Astrocyte (in vitro differentiated cells and primary cell): ENCODE measurements at regions not wholly inside any gene's neighbourhood (a gene's known extent, or its start where the extent isn't known, plus 50 kb on each side); places are given as distances from the start of the nearest gene placed in this dataset.
"Not testable (repeated sequence)": the region's sequence is repeated elsewhere in the genome, so short reads cannot be mapped to it uniquely, and the experiment has no call there.

ENCODE experiments used
- DNase-seq: peaks from one replicate; pipeline ENCODE4 v3.0.0-alpha.2; 2010; ENCODE audit warnings: low read depth
- FAIRE-seq: peaks from 2 replicates; lab custom pipeline; 2011; peaks lifted over from hg19 to GRCh38; lab: Jason Lieb, UNC
- H2AFZ ChIP-seq: 2 replicates; pipeline ENCODE4 v1.6.0; 2012; ENCODE audit warnings: low read depth, low read length, inconsistent platforms
- H3K27ac ChIP-seq: 2 replicates; pipeline ENCODE4 v1.5.1; 2011; ENCODE audit warnings: low read depth, low read length, inconsistent platforms
- H3K27me3 ChIP-seq: 2 replicates; pipeline ENCODE4 v1.6.0; 2011; ENCODE audit warnings: low read length, inconsistent platforms; ENCODE audit not compliant: insufficient read depth
- H3K36me3 ChIP-seq: 2 replicates; pipeline ENCODE4 v1.5.1; 2011; ENCODE audit warnings: low read length, inconsistent platforms; ENCODE audit not compliant: insufficient read depth
- H3K4me1 ChIP-seq: 2 replicates; pipeline ENCODE4 v1.5.1; 2011; ENCODE audit warnings: low read length, inconsistent platforms; ENCODE audit not compliant: insufficient read depth
- H3K4me2 ChIP-seq: 2 replicates; pipeline ENCODE4 v1.6.0; 2012; ENCODE audit warnings: low read length, inconsistent platforms
- H3K4me3 ChIP-seq: 2 replicates; pipeline ENCODE4 v1.5.1; 2011; ENCODE audit warnings: low read depth, mild to moderate bottlenecking, low read length, inconsistent platforms; ENCODE audit not compliant: insufficient read depth
- H3K79me2 ChIP-seq: 2 replicates; pipeline ENCODE4 v1.6.0; 2012; ENCODE audit warnings: mild to moderate bottlenecking, low read length, inconsistent platforms; ENCODE audit not compliant: insufficient read depth
- H3K9ac ChIP-seq: 2 replicates; pipeline ENCODE4 v1.6.0; 2012; ENCODE audit warnings: mild to moderate bottlenecking, low read length, inconsistent platforms
- H3K9me3 ChIP-seq: 2 replicates; pipeline ENCODE4 v1.5.1; 2012; ENCODE audit warnings: low read depth, mild to moderate bottlenecking, low read length, inconsistent platforms; ENCODE audit not compliant: insufficient read depth
- H4K20me1 ChIP-seq: 2 replicates; pipeline ENCODE4 v1.6.0; 2012; ENCODE audit warnings: low read length, inconsistent platforms; ENCODE audit not compliant: insufficient read depth
- H3K27ac Mint-ChIP-seq: one replicate; pipeline ENCODE4 v1.8.0; 2021; ENCODE audit warnings: mild to moderate bottlenecking, mixed read lengths; ENCODE audit not compliant: unreplicated experiment
- H3K27me3 Mint-ChIP-seq: one replicate; pipeline ENCODE4 v1.8.0; 2021; ENCODE audit warnings: low read depth, mixed read lengths; ENCODE audit not compliant: unreplicated experiment
- H3K36me3 Mint-ChIP-seq: one replicate; pipeline ENCODE4 v1.8.0; 2021; ENCODE audit warnings: low read depth, mixed read lengths; ENCODE audit not compliant: unreplicated experiment
- H3K4me1 Mint-ChIP-seq: one replicate; pipeline ENCODE4 v1.8.0; 2021; ENCODE audit warnings: low read depth, mixed read lengths; ENCODE audit not compliant: unreplicated experiment
- H3K4me3 Mint-ChIP-seq: one replicate; pipeline ENCODE4 v1.8.0; 2021; ENCODE audit warnings: mild to moderate bottlenecking, moderate library complexity, mixed read lengths; ENCODE audit not compliant: unreplicated experiment
- H3K9me3 Mint-ChIP-seq: one replicate; pipeline ENCODE4 v1.8.0; 2021; ENCODE audit warnings: mild to moderate bottlenecking, mixed read lengths; ENCODE audit not compliant: unreplicated experiment
- CTCF ChIP-seq: IDR thresholded peaks from 2 replicates; pipeline ENCODE4 v1.5.1; 2011; ENCODE audit warnings: low read depth, mild to moderate bottlenecking, inconsistent platforms, low read length, moderate library complexity; ENCODE audit not compliant: insufficient read depth
- EZH2 ChIP-seq: IDR thresholded peaks from 2 replicates; pipeline ENCODE4 v1.6.1; 2012; ENCODE audit warnings: mild to moderate bottlenecking, low read length, inconsistent platforms; ENCODE audit not compliant: insufficient read depth

DNA sequence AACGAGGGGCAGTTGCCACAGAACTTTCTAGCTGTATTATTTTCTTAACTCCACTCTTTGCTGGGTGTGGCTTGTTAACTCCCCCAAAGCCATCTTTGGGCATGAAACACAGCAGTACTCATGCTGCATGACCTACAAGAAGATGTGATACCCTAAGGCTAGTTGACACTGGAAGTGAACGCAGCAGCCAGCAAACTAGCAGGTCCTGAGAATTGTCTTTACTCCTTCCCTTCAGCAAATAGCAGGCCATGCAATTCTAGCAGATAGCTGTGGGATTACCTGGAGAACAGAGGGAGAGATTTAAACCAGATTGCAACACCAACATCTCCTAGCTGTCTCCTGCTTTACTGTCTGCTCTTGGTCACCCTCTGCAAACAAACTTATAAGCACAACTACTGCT, 688.0 kb upstream of the ZWINT start:
- no peaks in the 10 kb centered on the region for H3K4me1 Mint-ChIP-seq
- DNase-seq: no peak
- Histone ChIP-seq H3K27ac (no peak overlapping the region), H3K4me3 (no peak overlapping the region), H3K27me3 (no peaks in the 10 kb centered on the region), H4K20me1 (no peaks in the 10 kb centered on the region), H3K9ac (no peak overlapping the region), H3K4me2 (no peak overlapping the region), H3K79me2 (no peaks in the 10 kb centered on the region), H2AFZ (no peak overlapping the region), H3K9me3 (peaks cover 6% of the 10 kb centered on the region), H3K4me1 (no peaks in the 10 kb centered on the region), H3K36me3 (no peaks in the 10 kb centered on the region)
- no peaks in the 10 kb centered on the region for H3K36me3 Mint-ChIP-seq
- no peak for TF ChIP-seq EZH2
- no peak for TF ChIP-seq CTCF
- H3K4me3 Mint-ChIP-seq: no peak overlapping the region
- peaks cover 1% of the 10 kb centered on the region for H3K9me3 Mint-ChIP-seq
- no peak for FAIRE-seq
- peaks cover 2% of the 10 kb centered on the region for H3K27me3 Mint-ChIP-seq
- H3K27ac Mint-ChIP-seq: no peak overlapping the region

DNA sequence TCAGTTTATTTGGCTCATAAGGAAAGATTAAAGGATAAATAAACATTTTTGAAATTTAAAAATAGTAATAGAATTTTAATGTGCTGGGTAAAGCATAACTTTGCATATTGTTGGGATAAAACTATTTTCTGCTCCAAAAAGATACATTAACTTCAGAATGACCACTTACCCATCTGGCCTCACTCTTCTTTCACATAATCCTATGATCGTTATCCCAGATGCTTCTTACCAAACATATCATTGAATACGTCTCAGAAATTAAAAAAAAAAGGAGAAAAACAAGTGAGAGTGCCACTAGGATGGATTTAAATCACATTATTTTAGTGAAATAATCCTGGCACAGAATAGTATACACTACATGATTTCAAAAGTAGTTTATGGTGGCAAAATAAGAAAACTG, 677.5 kb upstream of the ZWINT start:
- Histone ChIP-seq H3K79me2 (no peaks in the 10 kb centered on the region), H3K4me1 (no peaks in the 10 kb centered on the region), H3K9me3 (no peaks in the 10 kb centered on the region), H3K27me3 (no peaks in the 10 kb centered on the region), H3K4me2 (no peak overlapping the region), H3K4me3 (no peak overlapping the region), H4K20me1 (no peaks in the 10 kb centered on the region), H2AFZ (no peak overlapping the region), H3K27ac (no peak overlapping the region), H3K9ac (no peak overlapping the region), H3K36me3 (no peaks in the 10 kb centered on the region)
- Mint-ChIP-seq H3K27me3 (no peaks in the 10 kb centered on the region), H3K9me3 (no peaks in the 10 kb centered on the region), H3K36me3 (no peaks in the 10 kb centered on the region), H3K4me3 (no peak overlapping the region), H3K4me1 (no peaks in the 10 kb centered on the region), H3K27ac (no peak overlapping the region)
- DNase-seq (no peak), FAIRE-seq (no peak)
- no peak for TF ChIP-seq EZH2
- no peak for TF ChIP-seq CTCF

- Histone ChIP-seq H3K27me3 (no peaks in the 10 kb centered on the region), H4K20me1 (no peaks in the 10 kb centered on the region), H2AFZ (no peak overlapping the region), H3K9me3 (peaks cover 4% of the 10 kb centered on the region), H3K9ac (no peak overlapping the region), H3K36me3 (no peaks in the 10 kb centered on the region), H3K79me2 (no peaks in the 10 kb centered on the region), H3K27ac (no peak overlapping the region), H3K4me1 (no peaks in the 10 kb centered on the region), H3K4me2 (no peak overlapping the region), H3K4me3 (no peak overlapping the region)
- H3K4me3 Mint-ChIP-seq: no peak overlapping the region
- no peak for DNase-seq
- FAIRE-seq: no peak
- no peak for TF ChIP-seq EZH2
- H3K27me3 Mint-ChIP-seq: no peaks in the 10 kb centered on the region
- no peak overlapping the region for H3K27ac Mint-ChIP-seq
- H3K4me1 Mint-ChIP-seq: no peaks in the 10 kb centered on the region
- H3K36me3 Mint-ChIP-seq: no peaks in the 10 kb centered on the region
- peaks cover 10% of the 10 kb centered on the region for H3K9me3 Mint-ChIP-seq
Observed at GRCh38 chr10:57035310-57035709, 674.3 kb upstream of the ZWINT start.

GRCh38 chr10:57032301-57032700, 671.2 kb upstream of the ZWINT start:
- not testable (repeated sequence) for H3K4me3 ChIP-seq, H3K4me3 Mint-ChIP-seq, H3K4me1 ChIP-seq, H3K36me3 ChIP-seq, H3K27me3 ChIP-seq, H3K27me3 Mint-ChIP-seq, H3K9ac ChIP-seq, H3K4me2 ChIP-seq, FAIRE-seq, DNase-seq, H3K9me3 ChIP-seq, H3K4me1 Mint-ChIP-seq, H3K79me2 ChIP-seq, H4K20me1 ChIP-seq, H3K36me3 Mint-ChIP-seq, H3K27ac ChIP-seq, H2AFZ ChIP-seq, H3K27ac Mint-ChIP-seq
- H3K9me3 Mint-ChIP-seq: peaks cover 13% of the 10 kb centered on the region
